ENCODE measurements at regions not wholly inside any gene's neighbourhood (a gene's known extent, or its start where the extent isn't known, plus 50 kb on each side); places are given as distances from the start of the nearest gene placed in this dataset.

- peaks cover 0 to 4% of the 10 kb centered on the region in 2 donors for H3K36me3 ChIP-seq (replicated peaks in 1 of 2; ENCODE audit: control insufficient read depth in 2 of 2, insufficient read depth in 2 of 2, low read length in 2 of 2)
- H2BK15ac ChIP-seq (ENCODE audit: low read length): no peak overlapping the region
- H3K27ac ChIP-seq (replicated peaks; ENCODE audit: low read length): no peak overlapping the region
- no peak overlapping the region for H3K14ac ChIP-seq (ENCODE audit: low read length)
- H3K4ac ChIP-seq (ENCODE audit: low read length): no peak overlapping the region
- peaks cover 0 to 2% of the 10 kb centered on the region in 2 donors for H3K9me3 ChIP-seq (replicated peaks in 1 of 2; ENCODE audit: control insufficient read depth in 2 of 2, insufficient read depth in 1 of 2, low read depth in 1 of 2, low read length in 2 of 2)
- H4K91ac ChIP-seq (ENCODE audit: low read depth, low read length, poor library complexity): no peak overlapping the region
- H3K18ac ChIP-seq (ENCODE audit: low read length): no peak overlapping the region
- no CpG with 5 or more reads among the region's 5 CpGs for WGBS, 2 donors (ENCODE audit: extremely low coverage in 2 of 2, insufficient read length in 2 of 2, insufficient replicate concordance in 1 of 2)
- no peak overlapping the region for H4K8ac ChIP-seq (ENCODE audit: low read depth, low read length)
- H3K4me2 ChIP-seq (ENCODE audit: insufficient read depth, low read length, poor library complexity, severe bottlenecking): no peak overlapping the region
- H3K9ac ChIP-seq (ENCODE audit: low read depth, low read length, poor library complexity): no peak overlapping the region
- H2AFZ ChIP-seq (ENCODE audit: low read length): no peak overlapping the region
- H3K4me3 ChIP-seq (ENCODE audit: low read length in 2 of 2): no peak overlapping the region
- DNase-seq (ENCODE audit: low spot score): no peak
- no peaks in the 10 kb centered on the region for H3K79me1 ChIP-seq (ENCODE audit: low read depth, low read length)
- H3K4me1 ChIP-seq (ENCODE audit: control insufficient read depth in 2 of 2, insufficient read depth in 1 of 2, low read depth in 1 of 2, low read length in 2 of 2): no peaks in the 10 kb centered on the region
- no peaks in the 10 kb centered on the region for H3K27me3 ChIP-seq (ENCODE audit: control insufficient read depth in 3 of 3, insufficient read depth in 3 of 3, low read depth in 1 of 3, low read length in 3 of 3)
- H3K23ac ChIP-seq (ENCODE audit: low read depth, low read length, poor library complexity): no peak overlapping the region
- H2BK5ac ChIP-seq (ENCODE audit: low read length): no peak overlapping the region
- no peak overlapping the region for H2BK12ac ChIP-seq (ENCODE audit: low read length)
- H2BK120ac ChIP-seq (ENCODE audit: low read depth, low read length): no peak overlapping the region
- no peak overlapping the region for H2AK5ac ChIP-seq (ENCODE audit: low read depth, low read length)
Observed at GRCh38 chr10:28054228-28054860, 55.5 kb upstream of the ODAD2 start.

GRCh38 chr10:28049286-28049685 is 50.4 kb upstream of the ODAD2 start:
- Histone ChIP-seq H3K9me3 (replicated peaks in 1 of 2; ENCODE audit: control insufficient read depth in 2 of 2, insufficient read depth in 1 of 2, low read depth in 1 of 2, low read length in 2 of 2) (peaks cover 0 to 2% of the 10 kb centered on the region in 2 donors), H3K4me2 (ENCODE audit: insufficient read depth, low read length, poor library complexity, severe bottlenecking) (no peak overlapping the region), H2AFZ (ENCODE audit: low read length) (no peak overlapping the region), H3K18ac (ENCODE audit: low read length) (no peak overlapping the region), H3K14ac (ENCODE audit: low read length) (no peak overlapping the region), H3K27ac (replicated peaks; ENCODE audit: low read length) (no peak overlapping the region), H3K4me1 (ENCODE audit: control insufficient read depth in 2 of 2, insufficient read depth in 1 of 2, low read depth in 1 of 2, low read length in 2 of 2) (no peaks in the 10 kb centered on the region), H3K36me3 (replicated peaks in 1 of 2; ENCODE audit: control insufficient read depth in 2 of 2, insufficient read depth in 2 of 2, low read length in 2 of 2) (no peaks in the 10 kb centered on the region), H3K27me3 (ENCODE audit: control insufficient read depth in 3 of 3, insufficient read depth in 3 of 3, low read depth in 1 of 3, low read length in 3 of 3) (no peaks in the 10 kb centered on the region), H2BK5ac (ENCODE audit: low read length) (no peak overlapping the region), H2AK5ac (ENCODE audit: low read depth, low read length) (no peak overlapping the region), H2BK12ac (ENCODE audit: low read length) (no peak overlapping the region), H4K8ac (ENCODE audit: low read depth, low read length) (no peak overlapping the region), H4K91ac (ENCODE audit: low read depth, low read length, poor library complexity) (no peak overlapping the region), H3K79me1 (ENCODE audit: low read depth, low read length) (no peaks in the 10 kb centered on the region), H3K4me3 (ENCODE audit: low read length in 2 of 2) (no peak overlapping the region), H2BK15ac (ENCODE audit: low read length) (no peak overlapping the region), H2BK120ac (ENCODE audit: low read depth, low read length) (no peak overlapping the region), H3K9ac (ENCODE audit: low read depth, low read length, poor library complexity) (no peak overlapping the region), H3K4ac (ENCODE audit: low read length) (no peak overlapping the region), H3K23ac (ENCODE audit: low read depth, low read length, poor library complexity) (no peak overlapping the region)
- no CpG with 5 or more reads among the region's 2 CpGs for WGBS, 2 donors (ENCODE audit: extremely low coverage in 2 of 2, insufficient read length in 2 of 2, insufficient replicate concordance in 1 of 2)
- DNase-seq (ENCODE audit: low spot score): no peak
